Esophagus (tissue), 2 donors: ENCODE measurements at regions not wholly inside any gene's neighbourhood (a gene's known extent, or its start where the extent isn't known, plus 50 kb on each side); places are given as distances from the start of the nearest gene placed in this dataset.

Source experiments
- H3K27ac ChIP-seq, 2 donors: one replicate each; pipeline ENCODE4 v1.5.1; 2013; ENCODE audit warnings: low read depth in 2 of 2, mild to moderate bottlenecking in 2 of 2, inconsistent platforms in 1 of 2, low read length in 1 of 2, moderate library complexity in 1 of 2
- H3K27me3 ChIP-seq, 2 donors: one replicate each; pipeline ENCODE4 v1.6.1; 2013; ENCODE audit warnings: low read length in 2 of 2, control low read depth in 1 of 2, mild to moderate bottlenecking in 1 of 2; ENCODE audit not compliant: insufficient read depth in 2 of 2, control insufficient read depth in 1 of 2
- H3K36me3 ChIP-seq, 2 donors: one replicate each; pipeline ENCODE4 v1.6.1; 2013; ENCODE audit warnings: low read length in 1 of 2; ENCODE audit not compliant: control insufficient read depth in 2 of 2, insufficient read depth in 2 of 2
- H3K4me1 ChIP-seq, 2 donors: one replicate each; pipeline ENCODE4 v1.6.1; 2013; ENCODE audit warnings: low read length in 1 of 2; ENCODE audit not compliant: control insufficient read depth in 2 of 2, insufficient read depth in 2 of 2
- H3K4me3 ChIP-seq, 2 donors: one replicate each; pipeline ENCODE4 v1.5.1; 2013; ENCODE audit warnings: low read length in 2 of 2, mild to moderate bottlenecking in 2 of 2, low read depth in 1 of 2, moderate library complexity in 1 of 2
- H3K9me3 ChIP-seq, 2 donors: one replicate each; pipeline ENCODE4 v1.6.1; 2013; ENCODE audit warnings: mild to moderate bottlenecking in 2 of 2, low read depth in 1 of 2, low read length in 1 of 2, moderate library complexity in 1 of 2; ENCODE audit not compliant: control insufficient read depth in 2 of 2, insufficient read depth in 1 of 2
- WGBS, 2 donors: extraction: QIAGEN DNeasy Blood & Tissue Kit; methylation state at CpG; one replicate each; pipeline ENCODE4 v1.1.7; 2013; 5-methylcytosine and 5-hydroxymethylcytosine counted together
- donor health status: healthy with polysubstance abuse.
- donor health status: Bipolar disorder and iron deficiency.

DNA sequence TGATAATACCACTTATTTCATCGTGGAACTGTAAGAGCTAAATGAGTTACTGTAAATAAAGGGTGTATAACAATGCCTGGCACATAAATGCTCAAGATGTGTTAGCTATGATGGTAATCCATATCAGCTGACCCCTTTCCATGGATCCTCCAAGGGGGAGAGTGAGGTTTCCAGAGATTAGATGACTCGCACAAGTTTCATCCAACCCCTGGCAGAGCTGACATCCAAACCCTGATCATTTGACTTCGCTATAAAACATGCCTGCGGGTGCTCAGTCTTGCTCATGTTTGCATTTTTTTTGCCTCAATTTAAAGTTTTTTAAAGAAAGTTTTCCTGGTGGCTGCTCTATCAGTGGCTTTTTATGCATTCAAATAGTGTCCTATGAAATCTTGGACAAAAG, 145.7 kb upstream of the SMIM23 start:
- H3K4me3 ChIP-seq = no peak overlapping the region
- H3K36me3 ChIP-seq = no peaks in the 10 kb centered on the region
- no peaks in the 10 kb centered on the region for H3K27me3 ChIP-seq
- H3K27ac ChIP-seq = no peak overlapping the region
- WGBS, 2 donors = 54 to 74% methylated on average over 4 of the region's 4 CpGs
- H3K9me3 ChIP-seq = no peaks in the 10 kb centered on the region
- H3K4me1 ChIP-seq = no peaks in the 10 kb centered on the region

DNA sequence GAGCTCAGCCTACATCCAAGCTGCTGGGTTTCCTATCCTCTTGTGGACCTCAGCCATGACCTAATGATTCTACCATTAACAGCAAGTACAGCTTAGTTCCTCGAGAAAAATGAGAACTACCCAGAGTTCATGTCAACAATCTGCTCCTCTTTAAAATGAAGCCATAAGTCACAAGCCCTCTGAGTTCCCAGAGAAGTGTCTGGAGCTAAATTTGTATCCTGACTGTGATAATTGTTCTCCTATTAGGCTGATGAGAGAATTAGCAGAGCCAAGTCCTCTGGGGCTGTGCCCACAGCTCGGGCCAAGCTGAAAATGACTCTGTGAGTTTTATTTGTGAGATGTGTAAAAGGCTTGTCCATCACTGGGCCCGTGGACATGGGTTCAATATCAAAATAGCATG, 145.1 kb upstream of the SMIM23 start:
- WGBS, 2 donors = 33 to 35% methylated on average over 3 of the region's 3 CpGs
- no peaks in the 10 kb centered on the region for H3K27me3 ChIP-seq
- no peaks in the 10 kb centered on the region for H3K9me3 ChIP-seq
- no peak overlapping the region for H3K4me3 ChIP-seq
- H3K27ac ChIP-seq = no peak overlapping the region
- H3K4me1 ChIP-seq = no peaks in the 10 kb centered on the region
- no peaks in the 10 kb centered on the region for H3K36me3 ChIP-seq

DNA sequence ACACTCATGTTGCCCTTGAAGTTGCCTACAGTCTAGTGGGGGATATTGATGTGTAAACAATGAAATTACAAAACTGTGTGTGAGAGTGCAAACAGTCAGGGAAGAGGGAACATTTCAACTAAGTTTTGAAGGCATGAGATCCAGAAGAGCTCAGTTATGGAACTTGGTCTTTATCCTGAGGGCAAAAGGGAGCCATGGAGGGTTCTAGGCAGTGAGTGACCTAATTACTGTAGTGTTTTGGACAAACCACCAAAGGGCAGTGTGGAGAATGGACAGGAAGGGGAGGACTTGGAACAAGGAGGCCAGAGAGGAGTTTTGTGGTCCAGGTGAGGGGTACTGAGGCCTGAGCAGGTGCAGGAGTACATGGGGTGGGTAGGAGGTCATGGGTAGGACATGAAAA, 143.7 kb upstream of the SMIM23 start:
- no peaks in the 10 kb centered on the region for H3K27me3 ChIP-seq
- H3K9me3 ChIP-seq = no peaks in the 10 kb centered on the region
- H3K4me1 ChIP-seq = no peaks in the 10 kb centered on the region
- no peaks in the 10 kb centered on the region for H3K36me3 ChIP-seq
- no peak overlapping the region for H3K27ac ChIP-seq
- H3K4me3 ChIP-seq = no peak overlapping the region

DNA sequence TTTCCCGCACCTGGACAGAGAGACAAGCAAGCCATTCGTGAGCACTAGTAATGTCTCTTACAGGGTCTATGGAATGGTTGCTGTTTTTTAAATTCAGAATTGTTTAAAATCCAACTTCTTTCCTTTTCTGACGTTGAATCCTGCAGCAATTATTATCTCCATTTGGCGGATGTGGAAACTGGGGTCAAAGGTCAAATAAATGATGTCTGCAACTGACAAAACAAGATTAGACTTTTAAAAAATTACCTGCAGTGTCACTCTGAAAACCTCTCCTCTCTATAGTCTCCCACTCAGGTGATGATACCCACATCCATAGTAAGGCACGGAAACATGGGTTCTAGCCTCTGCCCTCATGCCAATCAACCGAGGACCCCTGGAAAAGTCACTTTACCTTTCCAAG, 142.7 kb upstream of the SMIM23 start:
- Histone ChIP-seq H3K9me3 (no peaks in the 10 kb centered on the region), H3K4me3 (no peak overlapping the region), H3K27ac (no peak overlapping the region), H3K27me3 (no peaks in the 10 kb centered on the region), H3K36me3 (no peaks in the 10 kb centered on the region), H3K4me1 (no peaks in the 10 kb centered on the region)
- 86 to 90% methylated on average over 6 of the region's 6 CpGs for WGBS, 2 donors

DNA sequence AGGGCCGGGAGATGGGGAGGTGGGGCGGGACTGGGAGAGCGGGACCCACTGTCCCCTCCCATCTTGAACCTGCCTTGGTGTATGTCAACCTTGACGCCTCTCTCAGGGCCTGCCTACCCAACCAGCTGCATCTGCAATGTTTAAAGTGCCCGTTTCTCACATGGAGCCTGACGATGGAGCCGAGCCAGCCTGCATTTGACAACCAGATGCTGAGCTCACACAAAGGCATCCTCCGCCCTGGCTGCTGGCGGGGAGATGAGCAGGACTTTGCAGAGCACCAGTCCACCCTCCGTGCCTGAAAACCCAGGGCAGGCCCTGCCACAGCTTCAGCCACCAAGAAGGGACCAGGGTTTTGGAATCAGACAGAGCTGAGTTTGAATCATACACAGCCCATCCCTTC, 141.1 kb upstream of the SMIM23 start:
- no peaks in the 10 kb centered on the region for H3K9me3 ChIP-seq
- H3K27me3 ChIP-seq = no peaks in the 10 kb centered on the region
- no peaks in the 10 kb centered on the region for H3K4me1 ChIP-seq
- no peaks in the 10 kb centered on the region for H3K36me3 ChIP-seq
- no peak overlapping the region for H3K27ac ChIP-seq
- H3K4me3 ChIP-seq = no peak overlapping the region
- WGBS, 2 donors = 60 to 70% methylated on average over 10 of the region's 10 CpGs

DNA sequence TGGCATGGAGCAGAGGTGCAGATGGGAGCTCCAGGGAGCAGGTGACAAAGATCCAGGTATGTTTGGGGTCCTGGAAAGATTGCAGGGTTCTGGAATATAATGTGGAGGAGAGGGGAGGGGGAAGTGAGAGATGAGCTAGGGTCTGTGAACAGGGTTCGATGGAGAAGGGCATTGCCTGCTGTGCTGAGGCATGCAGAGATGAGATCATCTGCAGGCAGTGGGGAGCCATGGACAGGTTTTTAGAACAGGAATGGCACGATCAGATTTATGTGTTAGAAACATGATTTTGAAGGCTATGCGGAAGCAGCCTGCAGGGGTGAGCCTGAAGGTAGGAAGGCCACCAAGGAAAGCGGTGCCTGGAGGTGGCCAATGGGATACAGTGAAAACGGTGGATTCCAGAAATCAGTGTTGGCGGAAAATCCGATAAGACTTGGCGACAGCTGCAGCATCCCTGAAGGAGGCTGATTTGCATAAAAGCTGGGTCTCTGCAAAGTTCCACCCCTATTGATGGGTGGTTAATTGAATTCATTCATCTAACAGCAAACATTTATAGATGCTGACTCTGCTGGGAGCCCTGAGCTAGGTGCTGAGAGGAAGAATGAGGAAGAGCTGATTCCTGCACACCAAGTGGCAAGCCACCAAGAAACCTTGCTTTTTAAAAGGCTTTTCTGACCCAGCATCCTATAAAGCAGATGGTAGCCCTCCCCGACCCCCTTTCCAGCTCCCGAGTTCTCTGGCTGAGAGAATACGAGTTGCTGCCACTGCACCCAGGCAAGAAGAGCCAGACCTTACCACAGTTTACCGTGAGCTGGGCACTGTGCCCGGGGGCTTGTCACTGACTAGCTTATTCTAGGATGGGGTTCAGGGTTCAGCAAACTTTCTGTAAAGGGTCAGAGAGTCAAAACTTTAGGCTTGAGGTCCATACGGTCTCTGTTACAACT, 139.2 kb upstream of the SMIM23 start:
- no peak overlapping the region for H3K27ac ChIP-seq
- no peaks in the 10 kb centered on the region for H3K36me3 ChIP-seq
- no peaks in the 10 kb centered on the region for H3K4me1 ChIP-seq
- H3K27me3 ChIP-seq = no peaks in the 10 kb centered on the region
- no peaks in the 10 kb centered on the region for H3K9me3 ChIP-seq
- 73 to 75% methylated on average over 14 of the region's 14 CpGs for WGBS, 2 donors
- H3K4me3 ChIP-seq = no peak overlapping the region

DNA sequence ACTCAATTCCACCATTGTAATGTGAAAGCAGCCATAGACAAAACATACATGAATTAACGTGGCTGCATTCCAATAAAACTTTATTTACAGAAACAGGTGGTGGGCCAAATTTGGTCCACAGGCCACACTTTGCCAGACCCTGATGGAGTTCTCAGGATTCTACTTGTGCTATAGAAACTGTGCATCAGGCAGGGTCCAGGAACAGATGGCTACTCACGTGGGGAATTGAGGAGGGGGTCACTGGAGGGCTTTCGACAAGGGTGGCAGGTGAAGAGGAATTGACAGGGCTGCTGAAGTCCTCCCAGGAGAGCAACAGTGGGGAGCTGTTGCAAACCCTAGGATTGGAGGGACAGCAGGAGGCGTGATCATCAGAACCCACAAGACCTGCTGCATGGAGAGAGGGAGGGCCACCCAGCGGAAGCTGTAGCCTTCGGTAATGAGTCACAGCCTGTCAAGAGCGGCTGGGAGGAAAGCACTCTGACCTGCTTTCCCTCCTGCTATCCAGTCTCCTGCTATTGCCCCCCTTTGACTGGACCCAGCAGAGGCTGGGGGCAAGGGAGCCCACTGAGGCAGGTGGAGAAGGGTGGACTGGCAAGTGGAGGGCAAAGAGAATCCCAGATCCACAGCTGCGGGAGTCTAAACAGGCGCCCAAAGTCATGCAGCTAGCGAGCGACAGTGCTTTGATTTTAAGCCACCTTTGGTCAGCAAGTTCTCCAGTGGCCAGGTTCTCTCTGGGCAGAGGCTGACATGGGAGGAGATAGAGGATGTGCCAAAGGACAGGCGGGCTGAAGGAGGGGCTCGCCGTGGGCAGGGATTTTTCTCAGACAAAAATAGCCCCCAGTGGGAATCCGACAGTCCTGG, 138.3 kb upstream of the SMIM23 start:
- no peaks in the 10 kb centered on the region for H3K4me1 ChIP-seq
- H3K4me3 ChIP-seq = no peak overlapping the region
- 62 to 67% methylated on average over 15 of the region's 15 CpGs for WGBS, 2 donors
- H3K27me3 ChIP-seq = no peaks in the 10 kb centered on the region
- H3K9me3 ChIP-seq = no peaks in the 10 kb centered on the region
- no peaks in the 10 kb centered on the region for H3K36me3 ChIP-seq
- H3K27ac ChIP-seq = no peak overlapping the region

DNA sequence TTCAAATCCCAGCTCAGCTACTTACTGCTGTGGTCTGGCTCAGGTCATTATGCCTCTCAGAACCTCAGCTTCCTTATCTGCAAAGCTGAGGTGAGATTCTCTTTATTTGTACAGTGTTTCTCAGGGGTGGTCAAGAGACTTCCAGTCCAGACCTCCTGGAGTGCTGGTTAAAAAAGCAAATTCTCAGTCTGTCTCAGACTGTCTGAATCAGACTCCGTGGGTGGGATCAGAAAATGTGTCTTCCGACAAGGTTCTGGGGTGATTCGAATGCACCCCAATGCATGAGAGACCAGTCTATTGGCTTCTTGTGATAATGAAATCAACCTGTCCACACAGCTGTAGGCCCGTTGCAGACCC, 137.7 kb upstream of the SMIM23 start:
- Histone ChIP-seq H3K4me1 (no peaks in the 10 kb centered on the region), H3K27ac (no peak overlapping the region), H3K27me3 (no peaks in the 10 kb centered on the region), H3K36me3 (no peaks in the 10 kb centered on the region), H3K4me3 (no peak overlapping the region), H3K9me3 (no peaks in the 10 kb centered on the region)
- 78 to 81% methylated on average over 4 of the region's 4 CpGs for WGBS, 2 donors

DNA sequence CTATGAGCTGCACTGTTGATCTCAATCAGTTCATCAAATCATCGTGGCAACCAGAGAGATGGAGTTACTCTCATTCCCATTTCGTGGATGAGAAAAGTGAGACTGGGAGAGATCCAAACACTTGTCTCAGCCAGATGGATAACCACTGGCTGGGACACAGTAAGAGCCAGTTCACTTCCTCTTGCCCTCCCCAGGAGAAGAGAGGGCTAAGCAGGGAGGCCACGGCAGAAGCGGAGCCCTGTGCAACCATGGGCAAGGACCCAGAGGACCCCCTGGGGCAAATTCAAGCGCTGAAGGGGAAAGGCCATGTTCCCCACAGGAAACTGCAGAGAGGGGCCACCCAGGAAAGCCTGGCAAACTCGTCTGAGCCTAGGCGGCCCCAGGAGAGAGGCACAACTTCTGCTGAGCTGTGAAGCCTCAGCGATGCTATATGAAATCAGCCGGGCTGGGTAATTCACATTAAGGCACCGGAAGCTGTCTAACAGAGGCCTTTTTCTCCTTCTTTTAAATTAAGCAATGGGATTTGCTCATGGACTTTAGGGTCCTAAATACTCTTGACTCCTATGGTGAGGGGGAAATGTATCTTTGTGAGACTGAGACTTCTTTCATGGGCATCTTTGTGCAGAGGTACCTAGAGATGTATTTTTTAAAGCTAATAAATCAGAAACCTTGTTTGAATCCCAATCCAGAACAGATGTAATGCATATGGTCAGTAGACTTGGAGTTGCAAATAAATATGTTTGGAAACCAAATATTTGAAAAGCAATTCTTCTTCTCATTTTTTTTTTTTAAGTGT, 137.1 kb upstream of the SMIM23 start:
- Histone ChIP-seq H3K4me3 (no peak overlapping the region), H3K27ac (no peak overlapping the region), H3K4me1 (no peaks in the 10 kb centered on the region), H3K36me3 (no peaks in the 10 kb centered on the region), H3K27me3 (no peaks in the 10 kb centered on the region), H3K9me3 (no peaks in the 10 kb centered on the region)
- WGBS, 2 donors = 55 to 69% methylated on average over 10 of the region's 10 CpGs
